CD4-positive, alpha-beta T cell (primary cell): ENCODE measurements at regions not wholly inside any gene's neighbourhood (a gene's known extent, or its start where the extent isn't known, plus 50 kb on each side); places are given as distances from the start of the nearest gene placed in this dataset.

ENCODE experiments used
- ATAC-seq: fragments of 200-7000 bp; cut with Tn5 transposase; one replicate; pipeline ENCODE4 v1.10.0; 2022; ENCODE audit warnings: mild to moderate bottlenecking; ENCODE audit not compliant: poor library complexity
- CTCF ChIA-PET: fragments of 350-600 bp; sonication (Branson Sonifier 250); formaldehyde crosslinking; loops from one replicate; lab custom pipeline; 2021; ENCODE audit warnings: antibody characterized with exemption, inconsistent platforms; lab: Charles Lee
- POLR2A ChIA-PET: fragments of 350-600 bp; sonication (Branson Sonifier 250); formaldehyde crosslinking; loops from one replicate; lab custom pipeline; 2021; ENCODE audit warnings: antibody characterized with exemption, inconsistent platforms; lab: Charles Lee
- DNase-seq, 14 experiments: peaks; one replicate each; pipeline ENCODE4 v3.0.0-alpha.2; 2013 to 2020; ENCODE audit warnings: mixed read lengths in 2 of 14
- H3K27ac ChIP-seq, 2 donors: one replicate each; pipeline versions ENCODE4 v1.5.1 to v1.7.0; 2013; ENCODE audit warnings: low read length in 2 of 2, low read depth in 1 of 2, mild to moderate bottlenecking in 1 of 2
- H3K27me3 ChIP-seq, 2 experiments: 1 replicate in 1 of 2; 2 replicates in 1 of 2; pipeline versions ENCODE4 v1.6.1 to v1.7.0; 2013; ENCODE audit warnings: low read length in 2 of 2, control low read depth in 1 of 2, mild to moderate bottlenecking in 1 of 2, moderate library complexity in 1 of 2; ENCODE audit not compliant: insufficient read depth in 2 of 2, control insufficient read depth in 1 of 2
- H3K36me3 ChIP-seq: one replicate; pipeline ENCODE4 v1.6.1; 2013; ENCODE audit warnings: low read length, control low read depth; ENCODE audit not compliant: insufficient read depth
- H3K4me1 ChIP-seq: one replicate; pipeline ENCODE4 v1.6.1; 2013; ENCODE audit warnings: low read length, control low read depth; ENCODE audit not compliant: insufficient read depth
- H3K4me3 ChIP-seq: one replicate; pipeline ENCODE4 v1.5.1; 2013; ENCODE audit warnings: mild to moderate bottlenecking, low read length, moderate library complexity
- H3K9me3 ChIP-seq, 2 experiments: 1 replicate in 1 of 2; 2 replicates in 1 of 2; pipeline versions ENCODE4 v1.6.1 to v1.7.0; 2013; ENCODE audit warnings: low read length in 2 of 2, mild to moderate bottlenecking in 2 of 2, control low read depth in 1 of 2, moderate library complexity in 1 of 2; ENCODE audit not compliant: control insufficient read depth in 1 of 2, insufficient read depth in 1 of 2
- H3K27ac Mint-ChIP-seq: one replicate; pipeline ENCODE4 v1.8.0; 2020; ENCODE audit warnings: mixed read lengths
- H3K27me3 Mint-ChIP-seq: one replicate; pipeline ENCODE4 v1.8.0; 2021; ENCODE audit warnings: mixed read lengths
- H3K36me3 Mint-ChIP-seq: one replicate; pipeline ENCODE4 v1.8.0; 2021; ENCODE audit warnings: low read depth, mixed read lengths
- H3K4me1 Mint-ChIP-seq: one replicate; pipeline ENCODE4 v1.8.0; 2021; ENCODE audit warnings: low read depth, mixed read lengths
- H3K4me3 Mint-ChIP-seq: one replicate; pipeline ENCODE4 v1.8.0; 2020; ENCODE audit warnings: mild to moderate bottlenecking, mixed read lengths
- H3K9me3 Mint-ChIP-seq: one replicate; pipeline ENCODE4 v1.8.0; 2020; ENCODE audit warnings: mixed read lengths
- intact Hi-C, 2 experiments: fragments of 100-400 bp; cut with DNase I in 1 of 2; cut with micrococcal nuclease in 1 of 2; formaldehyde crosslinking; loops; one replicate each; pipeline versions ENCODE4 v1.15.1 to v1.9.0; 2023 to 2025; cut with DNase I, micrococcal nuclease
- TF ChIP-seq, protein P1 (sequence below): fragments of 200-600 bp; IDR thresholded peaks from one replicate; pipeline ENCODE4 v1.8.0; 2022; ENCODE audit warnings: antibody characterized with exemption, mild to moderate bottlenecking

- H3K36me3 ChIP-seq: no peaks in the 10 kb centered on the region
- ChIA-PET CTCF (no interaction called here), POLR2A (no interaction called here)
- no peak overlapping the region for H3K4me3 Mint-ChIP-seq
- TF ChIP-seq, protein P1, sequence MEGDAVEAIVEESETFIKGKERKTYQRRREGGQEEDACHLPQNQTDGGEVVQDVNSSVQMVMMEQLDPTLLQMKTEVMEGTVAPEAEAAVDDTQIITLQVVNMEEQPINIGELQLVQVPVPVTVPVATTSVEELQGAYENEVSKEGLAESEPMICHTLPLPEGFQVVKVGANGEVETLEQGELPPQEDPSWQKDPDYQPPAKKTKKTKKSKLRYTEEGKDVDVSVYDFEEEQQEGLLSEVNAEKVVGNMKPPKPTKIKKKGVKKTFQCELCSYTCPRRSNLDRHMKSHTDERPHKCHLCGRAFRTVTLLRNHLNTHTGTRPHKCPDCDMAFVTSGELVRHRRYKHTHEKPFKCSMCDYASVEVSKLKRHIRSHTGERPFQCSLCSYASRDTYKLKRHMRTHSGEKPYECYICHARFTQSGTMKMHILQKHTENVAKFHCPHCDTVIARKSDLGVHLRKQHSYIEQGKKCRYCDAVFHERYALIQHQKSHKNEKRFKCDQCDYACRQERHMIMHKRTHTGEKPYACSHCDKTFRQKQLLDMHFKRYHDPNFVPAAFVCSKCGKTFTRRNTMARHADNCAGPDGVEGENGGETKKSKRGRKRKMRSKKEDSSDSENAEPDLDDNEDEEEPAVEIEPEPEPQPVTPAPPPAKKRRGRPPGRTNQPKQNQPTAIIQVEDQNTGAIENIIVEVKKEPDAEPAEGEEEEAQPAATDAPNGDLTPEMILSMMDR: no peak
- ATAC-seq: no peak
- no peak overlapping the region for H3K4me3 ChIP-seq
- H3K9me3 ChIP-seq: no peaks in the 10 kb centered on the region
- H3K27ac ChIP-seq: no peak overlapping the region
- H3K27me3 Mint-ChIP-seq: peaks cover 12% of the 10 kb centered on the region
- no peaks in the 10 kb centered on the region for H3K27me3 ChIP-seq
- H3K4me1 Mint-ChIP-seq: no peaks in the 10 kb centered on the region
- H3K9me3 Mint-ChIP-seq: no peaks in the 10 kb centered on the region
- intact Hi-C loops: no loop called here
- DNase-seq: no peak
- no peak overlapping the region for H3K27ac Mint-ChIP-seq
- no peaks in the 10 kb centered on the region for H3K36me3 Mint-ChIP-seq
- no peaks in the 10 kb centered on the region for H3K4me1 ChIP-seq
Measured at GRCh38 chr4:15215109-15215508, 212.7 kb upstream of the C1QTNF7 start.

DNA sequence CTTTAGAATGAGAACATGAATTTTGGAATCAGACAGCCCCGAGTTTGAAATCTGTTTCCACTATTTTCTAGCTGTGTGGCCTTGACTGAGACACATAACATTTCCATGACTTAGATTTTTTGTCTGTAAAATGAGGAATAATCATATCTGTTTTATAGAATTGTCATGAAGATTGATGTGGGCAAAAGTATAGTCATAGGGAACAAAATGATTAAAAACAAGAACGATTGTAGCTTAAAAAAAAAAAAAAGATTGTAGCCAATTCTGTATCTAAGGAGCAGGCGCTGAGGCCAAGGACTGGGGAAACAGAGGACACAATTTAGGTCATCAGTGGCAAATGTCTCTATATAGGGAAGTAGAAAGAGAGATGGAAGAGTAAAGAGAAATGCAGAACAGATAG is 201.6 kb upstream of the C1QTNF7 start:
- Mint-ChIP-seq H3K4me3 (no peak overlapping the region), H3K9me3 (no peaks in the 10 kb centered on the region), H3K27ac (no peak overlapping the region), H3K36me3 (no peaks in the 10 kb centered on the region), H3K4me1 (no peaks in the 10 kb centered on the region), H3K27me3 (no peaks in the 10 kb centered on the region)
- CTCF ChIA-PET: no interaction called here
- Histone ChIP-seq H3K27me3 (no peaks in the 10 kb centered on the region), H3K4me1 (no peaks in the 10 kb centered on the region), H3K4me3 (no peak overlapping the region), H3K36me3 (no peaks in the 10 kb centered on the region), H3K27ac (no peak overlapping the region), H3K9me3 (no peaks in the 10 kb centered on the region)
- ATAC-seq: no peak
- TF ChIP-seq, protein P1: no peak
- intact Hi-C loops: no loop called here
- no peak for DNase-seq
- POLR2A ChIA-PET: interaction anchor here (0.6 kb wide), 1 partner anchor 66 kb away, joined by 3 read pairs; no protein-coding TSS in a partner anchor

GRCh38 chr4:15231265-15232091 is 196.4 kb upstream of the C1QTNF7 start:
- TF ChIP-seq, protein P1: peak; percentile 92
- ATAC-seq: peak; percentile 87
- H3K36me3 Mint-ChIP-seq: no peaks in the 10 kb centered on the region
- Histone ChIP-seq H3K4me1 (peaks cover 20% of the 10 kb centered on the region), H3K4me3 (no peak overlapping the region), H3K36me3 (no peaks in the 10 kb centered on the region), H3K9me3 (no peaks in the 10 kb centered on the region), H3K27me3 (no peaks in the 10 kb centered on the region), H3K27ac (no peak overlapping the region)
- no peak overlapping the region for H3K4me3 Mint-ChIP-seq
- peaks cover 33% of the 10 kb centered on the region for H3K4me1 Mint-ChIP-seq
- CTCF ChIA-PET: interaction anchor here (0.8 kb wide), 1 partner anchor 424 kb away, joined by 3 read pairs; the partner anchor contains the start of gene FBXL5
- no peaks in the 10 kb centered on the region for H3K9me3 Mint-ChIP-seq
- POLR2A ChIA-PET: interaction anchor here (2.5 kb wide), 1 partner anchor 226 kb away, joined by 7 read pairs; no protein-coding TSS in a partner anchor
- no peak overlapping the region for H3K27ac Mint-ChIP-seq
- no peaks in the 10 kb centered on the region for H3K27me3 Mint-ChIP-seq
- intact Hi-C loops: loop anchor here (1.0 to 10.0 kb wide), 7 partner anchors 165 to 1577 kb away; no protein-coding TSS in a partner anchor
- DNase-seq: peak; percentile 57 to 86 (median 66)
